Cardiac fibroblast (primary cell): ENCODE measurements at regions not wholly inside any gene's neighbourhood (a gene's known extent, or its start where the extent isn't known, plus 50 kb on each side); places are given as distances from the start of the nearest gene placed in this dataset.

Experiments
- DNase-seq, 2 donors: peaks; one replicate each; pipeline versions ENCODE4 v3.0.0 to v3.0.0-alpha.2; 2010; ENCODE audit warnings: low read depth in 2 of 2
- H3K4me3 ChIP-seq, 2 donors: replicated peaks in 1 of 2; 1 replicate in 1 of 2; 2 replicates in 1 of 2; pipeline ENCODE4 v1.5.1; 2011; ENCODE audit warnings: low read depth in 2 of 2, low read length in 2 of 2, mild to moderate bottlenecking in 2 of 2, moderate library complexity in 1 of 2
- CTCF ChIP-seq: IDR thresholded peaks from one replicate; pipeline ENCODE4 v1.5.1; 2011; ENCODE audit warnings: low read depth, mild to moderate bottlenecking, low read length, inconsistent platforms

- DNase-seq: peak; percentile 52 to 58
These were observed 55.8 kb upstream of the KIF5B start for GRCh38 chr10:32112055-32112454.

GRCh38 chr10:32111585-32111984 is 55.4 kb upstream of the KIF5B start:
- H3K4me3 ChIP-seq: no peak overlapping the region
- no peak for DNase-seq
- TF ChIP-seq CTCF: no peak

More at GRCh38 chr10:32112055-32112454, 55.8 kb upstream of the KIF5B start:
- no peak for TF ChIP-seq CTCF
- no peak overlapping the region for H3K4me3 ChIP-seq

GRCh38 chr10:32110790-32111189 is 54.6 kb upstream of the KIF5B start:
- TF ChIP-seq CTCF: no peak
- DNase-seq: no peak
- H3K4me3 ChIP-seq: no peak overlapping the region

- H3K4me3 ChIP-seq: no peak overlapping the region
- no peak for DNase-seq
- no peak for TF ChIP-seq CTCF
These were observed 53.4 kb upstream of the KIF5B start for GRCh38 chr10:32109603-32110002.
